AG09309 (cell line): ENCODE measurements at regions not wholly inside any gene's neighbourhood (a gene's known extent, or its start where the extent isn't known, plus 50 kb on each side); places are given as distances from the start of the nearest gene placed in this dataset.

Experiments used
- DNase-seq: peaks from one replicate; pipeline ENCODE4 v3.0.0-alpha.2; 2010; ENCODE audit warnings: low read depth
- H3K4me3 ChIP-seq: 2 replicates; pipeline ENCODE4 v1.5.1; 2011; ENCODE audit warnings: mild to moderate bottlenecking, low read depth, low read length, moderate library complexity; ENCODE audit not compliant: control insufficient read depth
- CTCF ChIP-seq: IDR thresholded peaks from 2 replicates; pipeline ENCODE4 v1.5.1; 2011; ENCODE audit warnings: mild to moderate bottlenecking, low read depth, low read length, inconsistent platforms; ENCODE audit not compliant: insufficient read depth, control insufficient read depth; ENCODE audit errors: missing control alignments

- no peak overlapping the region for H3K4me3 ChIP-seq
- no peak for DNase-seq
- TF ChIP-seq CTCF, result no peak
These were observed 255.6 kb upstream of the KCNH8 start for GRCh38 chr3:18892756-18893155.

GRCh38 chr3:18892047-18892446, 256.3 kb upstream of the KCNH8 start:
- no peak for DNase-seq
- no peak overlapping the region for H3K4me3 ChIP-seq
- TF ChIP-seq CTCF, result no peak

- no peak overlapping the region for H3K4me3 ChIP-seq
- no peak for DNase-seq
- no peak for TF ChIP-seq CTCF
These were observed 256.7 kb upstream of the KCNH8 start for GRCh38 chr3:18891641-18892040.

GRCh38 chr3:18890449-18890848, 257.9 kb upstream of the KCNH8 start:
- TF ChIP-seq CTCF, result no peak
- H3K4me3 ChIP-seq, result no peak overlapping the region
- DNase-seq, result no peak

- no peak overlapping the region for H3K4me3 ChIP-seq
- DNase-seq, result no peak
- no peak for TF ChIP-seq CTCF
These were observed 259.5 kb upstream of the KCNH8 start for GRCh38 chr3:18888819-18889218.

GRCh38 chr3:18888370-18888769, 259.9 kb upstream of the KCNH8 start:
- no peak overlapping the region for H3K4me3 ChIP-seq
- TF ChIP-seq CTCF, result no peak
- DNase-seq, result no peak

- DNase-seq, result no peak
- no peak overlapping the region for H3K4me3 ChIP-seq
- no peak for TF ChIP-seq CTCF
These were observed 262.0 kb upstream of the KCNH8 start for GRCh38 chr3:18886331-18886730.
